Esophagus muscularis mucosa (tissue), 4 donors: ENCODE measurements at regions not wholly inside any gene's neighbourhood (a gene's known extent, or its start where the extent isn't known, plus 50 kb on each side); places are given as distances from the start of the nearest gene placed in this dataset.

Experiments used
- DNase-seq: peaks from one replicate; pipeline ENCODE4 v3.0.0-alpha.2; 2017; ENCODE audit errors: extremely low spot score
- H3K27ac ChIP-seq, 4 donors: fragments of 200-600 bp; sonication (generic); replicated peaks in 1 of 4; 1 replicate in 3 of 4; 2 replicates in 1 of 4; pipeline ENCODE4 v1.5.1; 2016 to 2019; ENCODE audit warnings: mild to moderate bottlenecking in 1 of 4
- H3K27me3 ChIP-seq, 4 donors: fragments of 200-600 bp; sonication (generic); one replicate each; pipeline versions ENCODE4 v1.5.1 to v1.6.0; 2016 to 2019
- H3K36me3 ChIP-seq, 4 donors: fragments of 200-600 bp; sonication (generic); one replicate each; pipeline ENCODE4 v1.5.1; 2016 to 2019
- H3K4me1 ChIP-seq, 4 donors: fragments of 200-600 bp; sonication (generic); one replicate each; pipeline ENCODE4 v1.5.1; 2016 to 2019
- H3K4me3 ChIP-seq, 4 donors: fragments of 200-600 bp; sonication (generic); 1 replicate in 2 of 4; 2 replicates in 2 of 4; pipeline ENCODE4 v1.5.1; 2016 to 2019; ENCODE audit warnings: mild to moderate bottlenecking in 4 of 4, moderate library complexity in 1 of 4
- H3K9me3 ChIP-seq, 4 donors: fragments of 200-600 bp; sonication (generic); 1 replicate in 3 of 4; 2 replicates in 1 of 4; pipeline ENCODE4 v1.5.1; 2016 to 2019
- EP300 ChIP-seq: sonication (generic); formaldehyde crosslinking; IDR thresholded peaks from one replicate; pipeline ENCODE4 v1.6.1; 2017; ENCODE audit warnings: antibody characterized with exemption
- POLR2A ChIP-seq: fragments of 450-650 bp; IDR thresholded peaks from one replicate; pipeline ENCODE4 v1.6.1; 2017; ENCODE audit warnings: antibody characterized with exemption, moderate library complexity, mild to moderate bottlenecking, low read depth
- POLR2AphosphoS5 ChIP-seq, 2 donors: sonication (generic); formaldehyde crosslinking; IDR thresholded peaks; one replicate each; pipeline ENCODE4 v1.6.1; 2017; ENCODE audit warnings: antibody characterized with exemption in 2 of 2
- WGBS: methylation state at CpG from one replicate; pipeline ENCODE4 v1.1.5; 2018; 5-methylcytosine and 5-hydroxymethylcytosine counted together
- intact Hi-C: fragments of 100-400 bp; cut with DNase I; formaldehyde crosslinking; loops from one replicate; pipeline ENCODE4 v1.15.1; 2023
- TF ChIP-seq, protein P1 (sequence below), 3 experiments: fragments of 200-600 bp in 2 of 3; fragments of 450-650 bp in 1 of 3; sonication (generic) in 2 of 3; IDR thresholded peaks; one replicate each; pipeline ENCODE4 v1.5.1; 2017 to 2019; ENCODE audit warnings: antibody characterized with exemption in 3 of 3, mild to moderate bottlenecking in 2 of 3, moderate library complexity in 1 of 3

DNA sequence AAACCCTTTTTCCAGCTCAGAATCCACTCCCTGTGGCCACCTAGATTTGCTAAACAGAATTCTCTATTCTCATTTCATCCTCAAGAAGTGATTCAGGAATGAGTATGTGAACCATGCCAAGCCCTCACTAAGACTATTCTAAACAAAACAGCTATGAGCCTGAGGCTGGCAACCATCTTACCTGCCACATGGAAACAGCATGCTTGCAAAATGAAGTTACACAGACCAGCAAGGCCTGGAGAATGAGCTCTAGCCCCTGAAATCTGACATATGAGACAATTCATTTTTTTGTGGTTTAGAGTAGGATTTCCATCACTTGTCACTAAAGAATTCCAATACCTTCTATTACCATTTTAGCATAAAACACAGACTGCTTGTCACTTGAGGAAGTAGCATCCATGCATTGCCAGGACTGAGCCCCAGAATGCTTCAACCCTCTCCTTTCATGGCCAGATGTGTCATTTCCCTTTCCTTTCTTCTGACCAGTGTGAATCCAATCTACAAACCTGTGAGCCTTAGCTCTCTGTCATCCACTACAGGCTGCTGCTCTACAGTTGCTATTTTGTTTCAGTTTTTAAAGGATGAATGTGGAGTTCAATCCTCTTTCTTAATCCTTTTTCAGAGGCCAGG lies 744.3 kb upstream of the ACVR2A start:
- H3K27me3 ChIP-seq, result no peaks in the 10 kb centered on the region
- DNase-seq, result no peak
- H3K9me3 ChIP-seq, result no peaks in the 10 kb centered on the region
- no peak overlapping the region for H3K27ac ChIP-seq
- H3K4me1 ChIP-seq, result peaks cover 0 to 16% (median 10%) of the 10 kb centered on the region in 4 donors
- TF ChIP-seq POLR2A, result no peak
- no peak for TF ChIP-seq POLR2AphosphoS5 (IDR thresholded peaks at IDR 0.05)
- TF ChIP-seq, protein P1, sequence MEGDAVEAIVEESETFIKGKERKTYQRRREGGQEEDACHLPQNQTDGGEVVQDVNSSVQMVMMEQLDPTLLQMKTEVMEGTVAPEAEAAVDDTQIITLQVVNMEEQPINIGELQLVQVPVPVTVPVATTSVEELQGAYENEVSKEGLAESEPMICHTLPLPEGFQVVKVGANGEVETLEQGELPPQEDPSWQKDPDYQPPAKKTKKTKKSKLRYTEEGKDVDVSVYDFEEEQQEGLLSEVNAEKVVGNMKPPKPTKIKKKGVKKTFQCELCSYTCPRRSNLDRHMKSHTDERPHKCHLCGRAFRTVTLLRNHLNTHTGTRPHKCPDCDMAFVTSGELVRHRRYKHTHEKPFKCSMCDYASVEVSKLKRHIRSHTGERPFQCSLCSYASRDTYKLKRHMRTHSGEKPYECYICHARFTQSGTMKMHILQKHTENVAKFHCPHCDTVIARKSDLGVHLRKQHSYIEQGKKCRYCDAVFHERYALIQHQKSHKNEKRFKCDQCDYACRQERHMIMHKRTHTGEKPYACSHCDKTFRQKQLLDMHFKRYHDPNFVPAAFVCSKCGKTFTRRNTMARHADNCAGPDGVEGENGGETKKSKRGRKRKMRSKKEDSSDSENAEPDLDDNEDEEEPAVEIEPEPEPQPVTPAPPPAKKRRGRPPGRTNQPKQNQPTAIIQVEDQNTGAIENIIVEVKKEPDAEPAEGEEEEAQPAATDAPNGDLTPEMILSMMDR (IDR thresholded peaks at IDR 0.05), result no peak
- no peak for TF ChIP-seq EP300
- intact Hi-C loops, result no loop called here
- no peak overlapping the region for H3K4me3 ChIP-seq
- no peaks in the 10 kb centered on the region for H3K36me3 ChIP-seq

DNA sequence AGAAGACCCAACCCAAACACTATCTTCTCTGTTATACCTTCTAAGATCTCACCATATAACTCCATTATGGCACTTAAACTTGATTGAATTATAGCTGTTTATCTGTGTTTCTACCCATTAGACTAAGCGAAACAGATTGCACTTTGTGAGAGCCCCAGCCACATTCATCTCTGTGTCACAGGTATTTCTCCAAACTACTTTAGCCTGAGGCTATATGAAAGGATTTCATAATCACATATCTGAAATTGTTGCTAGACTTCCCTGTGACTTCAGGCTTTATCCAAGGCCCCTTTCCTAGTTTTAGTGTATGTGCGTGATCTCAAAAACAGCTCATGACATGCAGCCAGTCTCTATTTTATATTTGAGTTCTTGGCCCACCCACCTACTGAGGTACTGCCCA lies 745.0 kb upstream of the ACVR2A start:
- Histone ChIP-seq H3K36me3 (no peaks in the 10 kb centered on the region), H3K27ac (no peak overlapping the region), H3K4me3 (no peak overlapping the region), H3K4me1 (peaks cover 0 to 16% (median 10%) of the 10 kb centered on the region in 4 donors), H3K27me3 (no peaks in the 10 kb centered on the region), H3K9me3 (no peaks in the 10 kb centered on the region)
- 90% methylated on average over 2 of the region's 2 CpGs for WGBS
- intact Hi-C loops, result no loop called here
- no peak for TF ChIP-seq EP300
- TF ChIP-seq, protein P1 (IDR thresholded peaks at IDR 0.05), result no peak
- no peak for TF ChIP-seq POLR2A
- no peak for TF ChIP-seq POLR2AphosphoS5 (IDR thresholded peaks at IDR 0.05)
- no peak for DNase-seq

DNA sequence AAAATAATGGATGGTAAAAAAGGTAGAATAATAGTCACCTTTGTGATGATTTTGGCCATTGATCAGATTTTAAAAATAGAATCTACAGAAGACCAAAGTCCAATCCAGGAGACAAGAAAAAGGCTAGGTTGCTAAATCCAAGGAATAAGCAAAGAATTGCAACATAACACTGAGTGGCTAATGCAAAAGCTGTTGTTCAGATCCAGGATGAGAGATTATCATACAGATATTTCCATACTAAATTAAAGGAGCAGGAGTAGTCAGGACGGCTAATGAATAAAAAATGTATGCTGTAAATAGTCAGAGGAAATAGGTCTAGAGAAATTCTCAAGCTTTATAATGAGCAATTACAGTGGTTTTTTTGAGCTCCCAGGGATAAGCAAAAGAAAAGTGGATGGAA lies 745.9 kb upstream of the ACVR2A start:
- H3K4me1 ChIP-seq, result peaks cover 0 to 16% (median 10%) of the 10 kb centered on the region in 4 donors
- no peaks in the 10 kb centered on the region for H3K36me3 ChIP-seq
- no peak overlapping the region for H3K4me3 ChIP-seq
- no peaks in the 10 kb centered on the region for H3K9me3 ChIP-seq
- DNase-seq, result no peak
- no peak overlapping the region for H3K27ac ChIP-seq
- TF ChIP-seq POLR2A (no peak), POLR2AphosphoS5 (IDR thresholded peaks at IDR 0.05) (no peak), EP300 (no peak)
- TF ChIP-seq, protein P1 (IDR thresholded peaks at IDR 0.05), result no peak
- intact Hi-C loops, result no loop called here
- no peaks in the 10 kb centered on the region for H3K27me3 ChIP-seq
- WGBS, result 52% methylated on average over 1 of the region's 1 CpG

DNA sequence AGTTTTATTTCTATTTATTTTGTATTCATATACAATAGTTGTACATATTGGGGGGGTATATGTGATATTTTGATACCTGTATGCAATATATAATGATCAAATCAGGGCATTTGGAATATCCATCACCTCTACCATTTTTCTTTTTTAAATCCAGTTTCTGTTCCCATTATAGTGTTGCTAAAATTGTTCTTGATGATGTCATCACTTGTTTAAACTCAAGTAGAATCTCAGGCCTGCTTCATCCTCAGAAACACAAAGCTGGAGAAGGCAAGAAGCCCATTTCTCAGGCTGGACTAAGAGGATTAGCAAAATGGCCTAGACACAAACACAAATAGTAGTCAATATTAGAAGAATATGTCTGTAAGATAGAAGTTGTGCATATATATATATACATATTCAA lies 747.1 kb upstream of the ACVR2A start:
- H3K4me3 ChIP-seq, result no peak overlapping the region
- H3K27me3 ChIP-seq, result no peaks in the 10 kb centered on the region
- H3K36me3 ChIP-seq, result no peaks in the 10 kb centered on the region
- no peak for TF ChIP-seq POLR2A
- TF ChIP-seq, protein P1 (IDR thresholded peaks at IDR 0.05), result no peak
- TF ChIP-seq POLR2AphosphoS5 (IDR thresholded peaks at IDR 0.05), result no peak
- no peak for TF ChIP-seq EP300
- DNase-seq, result no peak
- peaks cover 0 to 16% (median 10%) of the 10 kb centered on the region in 4 donors for H3K4me1 ChIP-seq
- intact Hi-C loops, result no loop called here
- H3K9me3 ChIP-seq, result no peaks in the 10 kb centered on the region
- H3K27ac ChIP-seq, result no peak overlapping the region

DNA sequence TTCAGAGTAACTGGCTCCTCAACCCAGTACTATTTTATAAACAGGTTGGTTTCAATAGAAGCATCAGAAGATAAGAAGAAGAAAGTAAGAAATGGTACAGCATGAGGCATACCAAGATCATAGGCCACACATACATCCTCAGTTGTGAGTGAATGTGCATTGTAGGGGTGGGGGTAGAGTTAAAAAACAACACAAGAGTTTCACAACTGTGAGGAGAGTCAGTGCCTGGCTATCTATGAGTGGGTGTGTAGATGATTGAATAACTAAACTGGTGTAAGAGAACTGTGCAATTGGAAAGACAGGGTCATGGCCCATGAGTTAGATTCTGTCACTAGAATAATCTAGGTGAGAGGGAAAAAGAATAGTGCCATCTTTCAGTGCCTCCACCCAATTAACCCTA lies 748.2 kb upstream of the ACVR2A start:
- no peak for TF ChIP-seq POLR2AphosphoS5 (IDR thresholded peaks at IDR 0.05)
- TF ChIP-seq, protein P1 (IDR thresholded peaks at IDR 0.05), result no peak
- TF ChIP-seq POLR2A, result no peak
- TF ChIP-seq EP300, result no peak
- no peak for DNase-seq
- Histone ChIP-seq H3K27me3 (no peaks in the 10 kb centered on the region), H3K9me3 (no peaks in the 10 kb centered on the region), H3K27ac (no peak overlapping the region), H3K4me1 (peaks cover 0 to 16% (median 10%) of the 10 kb centered on the region in 4 donors), H3K36me3 (no peaks in the 10 kb centered on the region), H3K4me3 (no peak overlapping the region)
- intact Hi-C loops, result no loop called here
